IMR-90 (cell line): ENCODE measurements at regions not wholly inside any gene's neighbourhood (a gene's known extent, or its start where the extent isn't known, plus 50 kb on each side); places are given as distances from the start of the nearest gene placed in this dataset.

Experiments
- ATAC-seq: fragments of 200-7000 bp; cut with Tn5 transposase; 2 replicates; pipeline ENCODE4 v1.9.1; 2020; ENCODE audit warnings: low read depth, mild to moderate bottlenecking, moderate library complexity
- BruUV-seq: library from RNA; stranded (reverse); fragments of 400-500 nt; replicated peaks from 2 replicates; lab custom pipeline; 2021; lab: Mats Ljungman, UMichigan
- CTCF ChIA-PET: fragments of 300-600 bp; formaldehyde crosslinking; extraction: SDS; loops from one replicate; lab custom pipeline; 2021; ENCODE audit warnings: antibody characterized with exemption; lab: Yijun Ruan, JAX
- POLR2A ChIA-PET: fragments of 300-600 bp; sonication (Branson Sonifier 250); formaldehyde crosslinking; loops from one replicate; lab custom pipeline; 2022; ENCODE audit warnings: antibody characterized with exemption; ENCODE audit not compliant: unreplicated experiment; lab: Charles Lee
- DNase-seq: peaks from one replicate; pipeline ENCODE4 v3.0.0; 2013
- H2AFZ ChIP-seq: replicated peaks from 2 replicates; pipeline ENCODE3; 2013; ENCODE audit warnings: low read length, mild to moderate bottlenecking; ENCODE audit not compliant: poor library complexity
- H2AK5ac ChIP-seq: 2 replicates; pipeline ENCODE4 v1.6.1; 2013; ENCODE audit warnings: low read depth, low read length, inconsistent platforms
- H2AK9ac ChIP-seq: replicated peaks from 2 replicates; pipeline ENCODE3; 2013; ENCODE audit warnings: mild to moderate bottlenecking, low read depth, low read length, moderate library complexity; ENCODE audit not compliant: poor library complexity
- H2BK120ac ChIP-seq: 2 replicates; pipeline ENCODE4 v1.6.1; 2013; ENCODE audit warnings: low read depth, low read length, inconsistent platforms
- H2BK15ac ChIP-seq: 3 replicates; pipeline ENCODE4 v1.6.1; 2013; ENCODE audit warnings: low read depth, low read length, inconsistent platforms
- H2BK20ac ChIP-seq: 2 replicates; pipeline ENCODE4 v1.6.1; 2013; ENCODE audit warnings: low read depth, mild to moderate bottlenecking, inconsistent platforms, low read length, moderate library complexity
- H2BK5ac ChIP-seq: 2 replicates; pipeline ENCODE4 v1.6.1; 2013; ENCODE audit warnings: mild to moderate bottlenecking, low read depth, low read length, inconsistent platforms; ENCODE audit not compliant: poor library complexity, severe bottlenecking
- H3K14ac ChIP-seq: replicated peaks from 2 replicates; pipeline ENCODE4 v1.6.1; 2013; ENCODE audit warnings: low read depth, low read length, inconsistent platforms
- H3K18ac ChIP-seq: 2 replicates; pipeline ENCODE4 v1.6.1; 2013; ENCODE audit warnings: low read depth, low read length, control low read depth
- H3K23ac ChIP-seq: 2 replicates; pipeline ENCODE4 v1.6.1; 2013; ENCODE audit warnings: low read depth, low read length, inconsistent platforms
- H3K27ac ChIP-seq: 2 replicates; pipeline ENCODE4 v1.5.1; 2013; ENCODE audit warnings: mild to moderate bottlenecking, control low read depth, low read length; ENCODE audit not compliant: insufficient read depth
- H3K27me3 ChIP-seq: 2 replicates; pipeline ENCODE4 v1.6.1; 2013; ENCODE audit warnings: low read length; ENCODE audit not compliant: control insufficient read depth, insufficient read depth
- H3K36me3 ChIP-seq: 2 replicates; pipeline ENCODE4 v1.6.1; 2013; ENCODE audit warnings: low read length, mixed read lengths; ENCODE audit not compliant: control insufficient read depth, insufficient read depth
- H3K4ac ChIP-seq: 2 replicates; pipeline ENCODE4 v1.6.1; 2013; ENCODE audit warnings: low read depth, low read length, inconsistent platforms
- H3K4me1 ChIP-seq: 2 replicates; pipeline ENCODE4 v1.6.1; 2013; ENCODE audit warnings: low read length, mixed read lengths; ENCODE audit not compliant: control insufficient read depth, insufficient read depth
- H3K4me2 ChIP-seq: 2 replicates; pipeline ENCODE4 v1.6.1; 2013; ENCODE audit warnings: low read depth, mild to moderate bottlenecking, control low read depth, low read length, moderate library complexity
- H3K4me3 ChIP-seq: 2 replicates; pipeline ENCODE4 v1.5.1; 2013; ENCODE audit warnings: low read depth, mild to moderate bottlenecking, control low read depth, low read length, moderate library complexity; ENCODE audit not compliant: insufficient read depth
- H3K56ac ChIP-seq: 2 replicates; pipeline ENCODE4 v1.6.1; 2013; ENCODE audit warnings: low read length, inconsistent platforms; ENCODE audit not compliant: insufficient read depth; ENCODE audit errors: extremely low read depth
- H3K79me1 ChIP-seq, 2 experiments: 2 replicates each; pipeline ENCODE4 v1.6.1; 2013; ENCODE audit warnings: low read length in 2 of 2, inconsistent platforms in 1 of 2, low read depth in 1 of 2
- H3K9ac ChIP-seq: 2 replicates; pipeline ENCODE4 v1.6.1; 2013; ENCODE audit warnings: low read depth, low read length, control low read depth
- H3K9me1 ChIP-seq: 2 replicates; pipeline ENCODE4 v1.6.1; 2013; ENCODE audit warnings: low read length, inconsistent platforms; ENCODE audit not compliant: insufficient read depth
- H3K9me3 ChIP-seq: 2 replicates; pipeline ENCODE4 v1.6.1; 2013; ENCODE audit warnings: low read length; ENCODE audit not compliant: control insufficient read depth, insufficient read depth
- H4K20me1 ChIP-seq: 2 replicates; pipeline ENCODE4 v1.6.1; 2013; ENCODE audit warnings: low read length, inconsistent platforms; ENCODE audit not compliant: insufficient read depth
- H4K5ac ChIP-seq: 2 replicates; pipeline ENCODE4 v1.6.1; 2013; ENCODE audit warnings: mild to moderate bottlenecking, low read depth, low read length, control low read depth
- H4K8ac ChIP-seq, 2 experiments: 2 replicates each; pipeline ENCODE4 v1.6.1; 2013; ENCODE audit warnings: low read depth in 2 of 2, low read length in 2 of 2, control low read depth in 1 of 2, inconsistent platforms in 1 of 2
- H4K91ac ChIP-seq: 2 replicates; pipeline ENCODE4 v1.6.1; 2013; ENCODE audit warnings: low read depth, low read length, inconsistent platforms; ENCODE audit not compliant: insufficient read depth
- BHLHE40 ChIP-seq: fragments of 150-350 bp; IDR thresholded peaks from 2 replicates; pipeline ENCODE4 v1.6.1; 2016; ENCODE audit warnings: mild to moderate bottlenecking, low read depth, low read length
- CEBPB ChIP-seq: IDR thresholded peaks from 2 replicates; pipeline ENCODE4 v1.6.1; 2012; ENCODE audit warnings: low read depth, low read length, improper control_type of control experiment
- CHD1 ChIP-seq: IDR thresholded peaks from 2 replicates; pipeline ENCODE4 v1.6.1; 2012; ENCODE audit warnings: low read depth, low read length, improper control_type of control experiment
- FOS ChIP-seq: fragments of 150-350 bp; IDR thresholded peaks from 2 replicates; pipeline ENCODE4 v1.6.1; 2016; ENCODE audit warnings: low read depth, low read length
- MAFK ChIP-seq: IDR thresholded peaks from 2 replicates; pipeline ENCODE4 v1.6.1; 2012; ENCODE audit warnings: low read depth, low read length, improper control_type of control experiment
- MAZ ChIP-seq: IDR thresholded peaks from 2 replicates; pipeline ENCODE4 v1.6.1; 2012; ENCODE audit warnings: low read depth, mild to moderate bottlenecking, low read length, improper control_type of control experiment, moderate library complexity, borderline replicate concordance
- MXI1 ChIP-seq: IDR thresholded peaks from 2 replicates; pipeline ENCODE4 v1.6.1; 2012; ENCODE audit warnings: low read depth, mild to moderate bottlenecking, low read length, moderate library complexity, borderline replicate concordance
- NFE2L2 ChIP-seq: fragments of 150-350 bp; IDR thresholded peaks from 2 replicates; pipeline ENCODE4 v1.6.1; 2016; ENCODE audit warnings: low read depth, mild to moderate bottlenecking, low read length
- POLR2A ChIP-seq: IDR thresholded peaks from 2 replicates; pipeline ENCODE4 v1.6.1; 2012; ENCODE audit warnings: mild to moderate bottlenecking, low read depth, low read length
- RCOR1 ChIP-seq: IDR thresholded peaks from 2 replicates; pipeline ENCODE4 v1.6.1; 2012; ENCODE audit warnings: mild to moderate bottlenecking, low read length, improper control_type of control experiment; ENCODE audit not compliant: insufficient replicate concordance
- RFX5 ChIP-seq: IDR thresholded peaks from 2 replicates; pipeline ENCODE4 v1.8.0; 2012; ENCODE audit warnings: low read depth, mild to moderate bottlenecking, low read length, moderate library complexity
- WGBS, 2 experiments: methylation state at CpG; one replicate each; pipeline versions ENCODE4 v1.1.5 to v1.1.7; 2013; ENCODE audit warnings: missing lambda C conversion rate in 2 of 2; ENCODE audit not compliant: insufficient read length in 1 of 2; ENCODE audit errors: extremely low coverage in 2 of 2; 5-methylcytosine and 5-hydroxymethylcytosine counted together
- dilution Hi-C: fragments of 300-500 bp; cut with HindIII; formaldehyde crosslinking; loops from one replicate; pipeline ENCODE4 v1.14.3; 2018; ENCODE audit warnings: low sequenced_read_pairs; ENCODE audit not compliant: unreplicated experiment
- in situ Hi-C: fragments of 300-500 bp; cut with MboI; formaldehyde crosslinking; loops from 3 replicates; pipeline ENCODE4 v1.14.3; 2019; ENCODE audit warnings: low sequenced_read_pairs, inconsistent platforms, mixed read lengths
- intact Hi-C: fragments of 100-400 bp; cut with micrococcal nuclease; formaldehyde crosslinking; loops from 2 replicates; pipeline ENCODE4 v1.10.0; 2022
- TF ChIP-seq, protein P1 (sequence below): fragments of 150-350 bp; IDR thresholded peaks from 2 replicates; pipeline ENCODE4 v1.6.1; 2017; ENCODE audit warnings: mild to moderate bottlenecking, antibody characterized with exemption, low read length, low read depth
- TF ChIP-seq, protein P2 (sequence below): conservative IDR thresholded peaks from 2 replicates; pipeline ENCODE4 v1.5.1; 2012; ENCODE audit warnings: mild to moderate bottlenecking, low read depth, low read length, improper control_type of control experiment

GRCh38 chr5:87598460-87598859 is 185.7 kb upstream of the CCNH start:
- Histone ChIP-seq H3K23ac (no peak overlapping the region), H2BK120ac (no peak overlapping the region), H3K27ac (no peak overlapping the region), H3K56ac (no peak overlapping the region), H3K36me3 (no peaks in the 10 kb centered on the region), H2BK20ac (no peak overlapping the region), H4K20me1 (no peaks in the 10 kb centered on the region), H3K4me2 (no peak overlapping the region), H3K27me3 (no peaks in the 10 kb centered on the region), H3K9ac (no peak overlapping the region), H3K9me1 (no peaks in the 10 kb centered on the region), H3K4me3 (no peak overlapping the region), H4K8ac (no peak overlapping the region), H3K18ac (no peak overlapping the region), H4K91ac (no peak overlapping the region), H3K4me1 (no peaks in the 10 kb centered on the region), H3K4ac (no peak overlapping the region), H3K79me1 (no peaks in the 10 kb centered on the region), H2AK5ac (no peak overlapping the region), H2BK15ac (no peak overlapping the region), H2AK9ac (no peak overlapping the region), H3K14ac (no peak overlapping the region), H4K5ac (no peak overlapping the region), H2AFZ (no peak overlapping the region), H3K9me3 (peaks cover 4% of the 10 kb centered on the region; the same call in 1 of the 2 replicates), H2BK5ac (no peak overlapping the region)
- WGBS, 2 experiments, result no CpG with 5 or more reads among the region's 1 CpG
- in situ Hi-C loops (no loop called here), dilution Hi-C loops (no loop called here), intact Hi-C loops (no loop called here)
- ChIA-PET CTCF (no interaction called here), POLR2A (no interaction called here)
- DNase-seq, result no peak
- TF ChIP-seq RFX5, result no peak
- TF ChIP-seq, protein P1, sequence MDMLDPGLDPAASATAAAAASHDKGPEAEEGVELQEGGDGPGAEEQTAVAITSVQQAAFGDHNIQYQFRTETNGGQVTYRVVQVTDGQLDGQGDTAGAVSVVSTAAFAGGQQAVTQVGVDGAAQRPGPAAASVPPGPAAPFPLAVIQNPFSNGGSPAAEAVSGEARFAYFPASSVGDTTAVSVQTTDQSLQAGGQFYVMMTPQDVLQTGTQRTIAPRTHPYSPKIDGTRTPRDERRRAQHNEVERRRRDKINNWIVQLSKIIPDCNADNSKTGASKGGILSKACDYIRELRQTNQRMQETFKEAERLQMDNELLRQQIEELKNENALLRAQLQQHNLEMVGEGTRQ, result no peak
- no peak for TF ChIP-seq MXI1
- TF ChIP-seq CEBPB, result no peak
- TF ChIP-seq BHLHE40, result no peak
- no peak for TF ChIP-seq CHD1
- TF ChIP-seq, protein P2, sequence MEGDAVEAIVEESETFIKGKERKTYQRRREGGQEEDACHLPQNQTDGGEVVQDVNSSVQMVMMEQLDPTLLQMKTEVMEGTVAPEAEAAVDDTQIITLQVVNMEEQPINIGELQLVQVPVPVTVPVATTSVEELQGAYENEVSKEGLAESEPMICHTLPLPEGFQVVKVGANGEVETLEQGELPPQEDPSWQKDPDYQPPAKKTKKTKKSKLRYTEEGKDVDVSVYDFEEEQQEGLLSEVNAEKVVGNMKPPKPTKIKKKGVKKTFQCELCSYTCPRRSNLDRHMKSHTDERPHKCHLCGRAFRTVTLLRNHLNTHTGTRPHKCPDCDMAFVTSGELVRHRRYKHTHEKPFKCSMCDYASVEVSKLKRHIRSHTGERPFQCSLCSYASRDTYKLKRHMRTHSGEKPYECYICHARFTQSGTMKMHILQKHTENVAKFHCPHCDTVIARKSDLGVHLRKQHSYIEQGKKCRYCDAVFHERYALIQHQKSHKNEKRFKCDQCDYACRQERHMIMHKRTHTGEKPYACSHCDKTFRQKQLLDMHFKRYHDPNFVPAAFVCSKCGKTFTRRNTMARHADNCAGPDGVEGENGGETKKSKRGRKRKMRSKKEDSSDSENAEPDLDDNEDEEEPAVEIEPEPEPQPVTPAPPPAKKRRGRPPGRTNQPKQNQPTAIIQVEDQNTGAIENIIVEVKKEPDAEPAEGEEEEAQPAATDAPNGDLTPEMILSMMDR, result no peak
- no peak for TF ChIP-seq FOS
- TF ChIP-seq RCOR1, result no peak
- no peak for TF ChIP-seq POLR2A
- no peak for TF ChIP-seq MAFK
- TF ChIP-seq MAZ, result no peak
- no peak for TF ChIP-seq NFE2L2
- BruUV-seq, result no TSS peak
- no peak for ATAC-seq
